Loucy (cell line): ENCODE measurements at regions not wholly inside any gene's neighbourhood (a gene's known extent, or its start where the extent isn't known, plus 50 kb on each side); places are given as distances from the start of the nearest gene placed in this dataset.
"Not testable (repeated sequence)": the region's sequence is repeated elsewhere in the genome, so short reads cannot be mapped to it uniquely, and the experiment has no call there.

Source experiments
- H2AFZ ChIP-seq: fragments of 200-600 bp; sonication (generic); 2 replicates; pipeline ENCODE4 v1.6.0; 2016; ENCODE audit warnings: antibody characterized with exemption, mild to moderate bottlenecking, low read length, moderate library complexity
- H3F3A ChIP-seq: fragments of 200-600 bp; 2 replicates; pipeline ENCODE4 v1.6.0; 2016; ENCODE audit warnings: antibody characterized with exemption, low read depth, mild to moderate bottlenecking
- H3K27me3 ChIP-seq: fragments of 200-600 bp; sonication (generic); 2 replicates; pipeline ENCODE4 v1.6.1; 2014; ENCODE audit warnings: low read length, mild to moderate bottlenecking; ENCODE audit not compliant: insufficient read depth, poor library complexity, severe bottlenecking
- H3K36me3 ChIP-seq: fragments of 200-600 bp; sonication (generic); 2 replicates; pipeline ENCODE4 v1.6.1; 2016; ENCODE audit warnings: low read length; ENCODE audit not compliant: insufficient read depth
- H3K4me1 ChIP-seq: fragments of 200-600 bp; sonication (generic); 2 replicates; pipeline ENCODE4 v1.5.1; 2014; ENCODE audit warnings: low read length, mild to moderate bottlenecking; ENCODE audit not compliant: insufficient read depth, poor library complexity, severe bottlenecking
- H3K4me2 ChIP-seq: fragments of 200-600 bp; sonication (generic); 2 replicates; pipeline ENCODE4 v1.6.0; 2014; ENCODE audit warnings: antibody characterized with exemption, low read length, low read depth, mild to moderate bottlenecking; ENCODE audit not compliant: poor library complexity, severe bottlenecking
- H3K4me3 ChIP-seq: fragments of 200-600 bp; sonication (generic); 2 replicates; pipeline ENCODE4 v1.5.1; 2014; ENCODE audit warnings: low read length, mild to moderate bottlenecking, mixed read lengths; ENCODE audit not compliant: poor library complexity, severe bottlenecking
- H3K79me2 ChIP-seq: fragments of 200-600 bp; sonication (generic); 2 replicates; pipeline ENCODE4 v1.6.1; 2014; ENCODE audit warnings: low read length; ENCODE audit not compliant: insufficient read depth
- H3K9ac ChIP-seq: fragments of 200-600 bp; sonication (generic); 2 replicates; pipeline ENCODE4 v1.6.0; 2014; ENCODE audit warnings: mild to moderate bottlenecking, low read depth, low read length, moderate library complexity; ENCODE audit not compliant: poor library complexity, severe bottlenecking
- H3K9me2 ChIP-seq: fragments of 200-600 bp; sonication (generic); replicated peaks from 2 replicates; pipeline ENCODE4 v1.6.1; 2016; ENCODE audit warnings: low read depth, low read length, mixed read lengths
- H3K9me3 ChIP-seq: fragments of 200-600 bp; sonication (generic); 2 replicates; pipeline ENCODE4 v1.6.1; 2014; ENCODE audit warnings: mild to moderate bottlenecking, antibody characterized with exemption, low read length, low read depth; ENCODE audit not compliant: insufficient read depth
- H4K20me1 ChIP-seq: fragments of 200-600 bp; sonication (generic); 2 replicates; pipeline ENCODE4 v1.6.0; 2014; ENCODE audit warnings: antibody characterized with exemption, low read length, mild to moderate bottlenecking; ENCODE audit not compliant: insufficient read depth, poor library complexity, severe bottlenecking
- EZH2phosphoT487 ChIP-seq: fragments of 200-600 bp; IDR thresholded peaks from 2 replicates; pipeline ENCODE4 v1.6.1; 2018; ENCODE audit warnings: antibody characterized with exemption, mild to moderate bottlenecking, moderate library complexity, borderline replicate concordance
- TF ChIP-seq, protein P1 (sequence below): fragments of 200-600 bp; sonication (generic); conservative IDR thresholded peaks from 2 replicates; pipeline ENCODE4 v1.5.1; 2014; ENCODE audit warnings: mild to moderate bottlenecking, antibody characterized with exemption, low read length

DNA sequence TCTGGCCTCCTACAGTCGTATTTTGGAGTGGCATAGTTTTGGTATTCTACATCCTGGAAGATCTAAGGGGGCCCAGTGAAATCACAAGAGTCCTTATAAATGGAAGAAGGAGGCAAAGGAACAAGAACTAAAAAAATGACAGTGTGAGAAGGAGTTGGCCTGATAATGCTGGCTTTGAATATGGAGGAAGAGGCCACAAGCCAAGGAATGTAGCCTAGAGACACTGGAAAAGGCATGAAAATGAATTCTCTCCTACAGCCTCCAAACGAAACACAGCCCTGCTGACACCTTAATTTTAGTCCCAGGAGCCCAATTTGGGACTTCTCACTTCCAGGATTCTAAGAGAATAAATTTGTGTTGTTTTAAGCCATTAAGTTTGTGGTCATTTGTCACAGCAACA lies 54.6 kb upstream of the LIPC start:
- H3K36me3 ChIP-seq = no peaks in the 10 kb centered on the region
- H3F3A ChIP-seq = no peaks in the 10 kb centered on the region
- H3K4me2 ChIP-seq = no peak overlapping the region
- no peak overlapping the region for H2AFZ ChIP-seq
- H3K9me2 ChIP-seq = no peaks in the 10 kb centered on the region
- H3K9ac ChIP-seq = no peak overlapping the region
- H3K9me3 ChIP-seq = peaks cover 7% of the 10 kb centered on the region; the same call in 1 of the 2 replicates
- no peaks in the 10 kb centered on the region for H4K20me1 ChIP-seq
- TF ChIP-seq, protein P1, sequence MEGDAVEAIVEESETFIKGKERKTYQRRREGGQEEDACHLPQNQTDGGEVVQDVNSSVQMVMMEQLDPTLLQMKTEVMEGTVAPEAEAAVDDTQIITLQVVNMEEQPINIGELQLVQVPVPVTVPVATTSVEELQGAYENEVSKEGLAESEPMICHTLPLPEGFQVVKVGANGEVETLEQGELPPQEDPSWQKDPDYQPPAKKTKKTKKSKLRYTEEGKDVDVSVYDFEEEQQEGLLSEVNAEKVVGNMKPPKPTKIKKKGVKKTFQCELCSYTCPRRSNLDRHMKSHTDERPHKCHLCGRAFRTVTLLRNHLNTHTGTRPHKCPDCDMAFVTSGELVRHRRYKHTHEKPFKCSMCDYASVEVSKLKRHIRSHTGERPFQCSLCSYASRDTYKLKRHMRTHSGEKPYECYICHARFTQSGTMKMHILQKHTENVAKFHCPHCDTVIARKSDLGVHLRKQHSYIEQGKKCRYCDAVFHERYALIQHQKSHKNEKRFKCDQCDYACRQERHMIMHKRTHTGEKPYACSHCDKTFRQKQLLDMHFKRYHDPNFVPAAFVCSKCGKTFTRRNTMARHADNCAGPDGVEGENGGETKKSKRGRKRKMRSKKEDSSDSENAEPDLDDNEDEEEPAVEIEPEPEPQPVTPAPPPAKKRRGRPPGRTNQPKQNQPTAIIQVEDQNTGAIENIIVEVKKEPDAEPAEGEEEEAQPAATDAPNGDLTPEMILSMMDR = no peak
- no peak for TF ChIP-seq EZH2phosphoT487
- H3K27me3 ChIP-seq = no peaks in the 10 kb centered on the region
- H3K4me3 ChIP-seq = no peak overlapping the region
- H3K4me1 ChIP-seq = no peaks in the 10 kb centered on the region
- H3K79me2 ChIP-seq = no peaks in the 10 kb centered on the region

GRCh38 chr15:58378241-58379085 lies 53.3 kb upstream of the LIPC start:
- Histone ChIP-seq H3K79me2 (no peaks in the 10 kb centered on the region), H3K4me3 (no peak overlapping the region), H3K9me3 (no peaks in the 10 kb centered on the region), H3K4me2 (no peak overlapping the region), H3F3A (no peaks in the 10 kb centered on the region), H3K9me2 (no peaks in the 10 kb centered on the region), H3K27me3 (no peaks in the 10 kb centered on the region), H3K9ac (no peak overlapping the region), H4K20me1 (no peaks in the 10 kb centered on the region), H3K36me3 (no peaks in the 10 kb centered on the region), H2AFZ (no peak overlapping the region), H3K4me1 (no peaks in the 10 kb centered on the region)
- TF ChIP-seq, protein P1 = no peak
- TF ChIP-seq EZH2phosphoT487 = no peak

DNA sequence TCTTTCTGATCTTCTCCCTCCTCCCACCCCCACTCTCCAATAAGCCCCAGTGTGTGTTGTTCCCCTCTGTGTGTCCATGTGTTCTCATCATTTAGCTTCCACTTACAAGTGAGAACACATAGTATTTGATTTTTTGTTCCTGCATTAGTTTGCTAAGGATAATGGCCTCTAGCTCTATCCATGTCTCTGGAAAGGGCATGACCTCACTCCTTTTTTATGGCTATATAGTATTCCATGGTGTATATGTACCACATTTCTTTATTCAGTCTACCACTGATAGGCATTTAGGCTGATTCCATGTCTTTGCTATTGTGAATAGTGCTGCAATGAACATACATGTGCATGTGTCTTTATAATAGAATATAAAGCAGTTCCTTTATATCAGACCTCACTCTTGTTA lies 52.3 kb upstream of the LIPC start:
- not testable (repeated sequence) for H3K4me2 ChIP-seq, H3K4me3 ChIP-seq, H4K20me1 ChIP-seq, H3F3A ChIP-seq, H3K9me2 ChIP-seq, H3K79me2 ChIP-seq, H3K9me3 ChIP-seq, H3K9ac ChIP-seq, H2AFZ ChIP-seq, H3K27me3 ChIP-seq, H3K36me3 ChIP-seq, H3K4me1 ChIP-seq
